ENCODE measurements at regions not wholly inside any gene's neighbourhood (a gene's known extent, or its start where the extent isn't known, plus 50 kb on each side); places are given as distances from the start of the nearest gene placed in this dataset.
"Not testable (repeated sequence)": the region's sequence is repeated elsewhere in the genome, so short reads cannot be mapped to it uniquely, and the experiment has no call there.

- Mint-ChIP-seq H3K27ac (ENCODE audit: low read depth) (no peak overlapping the region), H3K27me3 (peaks cover 53% of the 10 kb centered on the region), H3K4me3 (no peak overlapping the region), H3K9me3 (no peaks in the 10 kb centered on the region), H3K4me1 (no peaks in the 10 kb centered on the region), H3K36me3 (ENCODE audit: insufficient read depth) (peaks cover 3% of the 10 kb centered on the region)
- ATAC-seq (replicated peaks; ENCODE audit: extremely low read depth, poor library complexity, severe bottlenecking) (no peak), DNase-seq (ENCODE audit: low spot score in 2 of 2) (no peak)
These were observed 117.1 kb downstream of the MINAR1 start for GRCh38 chr15:79549196-79549595.

GRCh38 chr15:79560384-79560783 lies 128.2 kb downstream of the MINAR1 start:
- DNase-seq (ENCODE audit: low spot score in 2 of 2), result no peak
- Mint-ChIP-seq H3K27ac (ENCODE audit: low read depth) (no peak overlapping the region), H3K4me1 (no peaks in the 10 kb centered on the region), H3K27me3 (peaks cover 63% of the 10 kb centered on the region), H3K9me3 (no peaks in the 10 kb centered on the region), H3K36me3 (ENCODE audit: insufficient read depth) (no peaks in the 10 kb centered on the region), H3K4me3 (no peak overlapping the region)
- ATAC-seq (replicated peaks; ENCODE audit: extremely low read depth, poor library complexity, severe bottlenecking), result no peak

GRCh38 chr15:79561982-79562381 lies 129.8 kb downstream of the MINAR1 start:
- H3K36me3 Mint-ChIP-seq (ENCODE audit: insufficient read depth), result no peaks in the 10 kb centered on the region
- no peak overlapping the region for H3K4me3 Mint-ChIP-seq
- no peaks in the 10 kb centered on the region for H3K4me1 Mint-ChIP-seq
- peaks cover 63% of the 10 kb centered on the region for H3K27me3 Mint-ChIP-seq
- ATAC-seq (replicated peaks; ENCODE audit: extremely low read depth, poor library complexity, severe bottlenecking), result no peak
- no peaks in the 10 kb centered on the region for H3K9me3 Mint-ChIP-seq
- no peak for DNase-seq (ENCODE audit: low spot score in 2 of 2)
- no peak overlapping the region for H3K27ac Mint-ChIP-seq (ENCODE audit: low read depth)

GRCh38 chr15:79562403-79562815 lies 130.3 kb downstream of the MINAR1 start:
- H3K4me3 Mint-ChIP-seq, result no peak overlapping the region
- H3K4me1 Mint-ChIP-seq, result no peaks in the 10 kb centered on the region
- H3K36me3 Mint-ChIP-seq (ENCODE audit: insufficient read depth), result no peaks in the 10 kb centered on the region
- peaks cover 63% of the 10 kb centered on the region for H3K27me3 Mint-ChIP-seq
- DNase-seq (ENCODE audit: low spot score in 2 of 2), result no peak
- H3K27ac Mint-ChIP-seq (ENCODE audit: low read depth), result no peak overlapping the region
- H3K9me3 Mint-ChIP-seq, result no peaks in the 10 kb centered on the region
- no peak for ATAC-seq (replicated peaks; ENCODE audit: extremely low read depth, poor library complexity, severe bottlenecking)

GRCh38 chr15:79562899-79563298 lies 130.8 kb downstream of the MINAR1 start:
- Mint-ChIP-seq H3K4me3 (no peak overlapping the region), H3K27me3 (peaks cover 63% of the 10 kb centered on the region), H3K27ac (ENCODE audit: low read depth) (no peak overlapping the region), H3K4me1 (no peaks in the 10 kb centered on the region), H3K36me3 (ENCODE audit: insufficient read depth) (no peaks in the 10 kb centered on the region), H3K9me3 (no peaks in the 10 kb centered on the region)
- ATAC-seq (replicated peaks; ENCODE audit: extremely low read depth, poor library complexity, severe bottlenecking) (no peak), DNase-seq (ENCODE audit: low spot score in 2 of 2) (no peak)

GRCh38 chr15:79570004-79570403 lies 137.9 kb downstream of the MINAR1 start:
- H3K4me3 Mint-ChIP-seq, result no peak overlapping the region
- H3K4me1 Mint-ChIP-seq, result no peaks in the 10 kb centered on the region
- DNase-seq (ENCODE audit: low spot score in 2 of 2), result no peak
- no peak for ATAC-seq (replicated peaks; ENCODE audit: extremely low read depth, poor library complexity, severe bottlenecking)
- H3K36me3 Mint-ChIP-seq (ENCODE audit: insufficient read depth), result no peaks in the 10 kb centered on the region
- no peaks in the 10 kb centered on the region for H3K27me3 Mint-ChIP-seq
- H3K27ac Mint-ChIP-seq (ENCODE audit: low read depth), result no peak overlapping the region
- no peaks in the 10 kb centered on the region for H3K9me3 Mint-ChIP-seq

GRCh38 chr15:79572691-79573404 lies 140.7 kb downstream of the MINAR1 start:
- Mint-ChIP-seq H3K27me3 (peaks cover 3% of the 10 kb centered on the region), H3K36me3 (ENCODE audit: insufficient read depth) (no peaks in the 10 kb centered on the region), H3K4me1 (no peaks in the 10 kb centered on the region), H3K4me3 (no peak overlapping the region), H3K9me3 (no peaks in the 10 kb centered on the region), H3K27ac (ENCODE audit: low read depth) (no peak overlapping the region)
- DNase-seq (ENCODE audit: low spot score in 2 of 2) (no peak), ATAC-seq (replicated peaks; ENCODE audit: extremely low read depth, poor library complexity, severe bottlenecking) (no peak)

- ATAC-seq (replicated peaks; ENCODE audit: extremely low read depth, poor library complexity, severe bottlenecking); H3K9me3 Mint-ChIP-seq; H3K4me1 Mint-ChIP-seq; H3K27ac Mint-ChIP-seq (ENCODE audit: low read depth); DNase-seq (ENCODE audit: low spot score in 2 of 2); H3K4me3 Mint-ChIP-seq; H3K36me3 Mint-ChIP-seq (ENCODE audit: insufficient read depth): not testable (repeated sequence)
- peaks cover 16% of the 10 kb centered on the region for H3K27me3 Mint-ChIP-seq
These were observed 142.5 kb downstream of the MINAR1 start for GRCh38 chr15:79574431-79575273.

GRCh38 chr15:79582650-79583049 lies 150.5 kb downstream of the MINAR1 start:
- Mint-ChIP-seq H3K27me3 (peaks cover 45% of the 10 kb centered on the region), H3K4me1 (no peaks in the 10 kb centered on the region), H3K4me3 (no peak overlapping the region), H3K9me3 (no peaks in the 10 kb centered on the region), H3K36me3 (ENCODE audit: insufficient read depth) (peaks cover 1% of the 10 kb centered on the region), H3K27ac (ENCODE audit: low read depth) (no peak overlapping the region)
- DNase-seq (ENCODE audit: low spot score in 2 of 2) (no peak), ATAC-seq (replicated peaks; ENCODE audit: extremely low read depth, poor library complexity, severe bottlenecking) (no peak)

GRCh38 chr15:79592126-79592525 lies 160.0 kb downstream of the MINAR1 start:
- H3K4me1 Mint-ChIP-seq, result no peaks in the 10 kb centered on the region

GRCh38 chr15:79593119-79593869 lies 161.2 kb downstream of the MINAR1 start:
- no peaks in the 10 kb centered on the region for H3K36me3 Mint-ChIP-seq (ENCODE audit: insufficient read depth)
- DNase-seq (ENCODE audit: low spot score in 2 of 2) (no peak), ATAC-seq (replicated peaks; ENCODE audit: extremely low read depth, poor library complexity, severe bottlenecking) (no peak)
- peaks cover 54% of the 10 kb centered on the region for H3K27me3 Mint-ChIP-seq
- no peak overlapping the region for H3K4me3 Mint-ChIP-seq
- H3K27ac Mint-ChIP-seq (ENCODE audit: low read depth), result no peak overlapping the region
- no peaks in the 10 kb centered on the region for H3K4me1 Mint-ChIP-seq
- no peaks in the 10 kb centered on the region for H3K9me3 Mint-ChIP-seq

More at GRCh38 chr15:79592126-79592525, 160.0 kb downstream of the MINAR1 start:
- Mint-ChIP-seq H3K27me3 (peaks cover 59% of the 10 kb centered on the region), H3K9me3 (no peaks in the 10 kb centered on the region), H3K27ac (ENCODE audit: low read depth) (no peak overlapping the region), H3K4me3 (no peak overlapping the region), H3K36me3 (ENCODE audit: insufficient read depth) (no peaks in the 10 kb centered on the region)
- ATAC-seq (replicated peaks; ENCODE audit: extremely low read depth, poor library complexity, severe bottlenecking) (no peak), DNase-seq (ENCODE audit: low spot score in 2 of 2) (no peak)

- H3K27me3 Mint-ChIP-seq, result peaks cover 54% of the 10 kb centered on the region
- no peak for DNase-seq (ENCODE audit: low spot score in 2 of 2)
- no peak for ATAC-seq (replicated peaks; ENCODE audit: extremely low read depth, poor library complexity, severe bottlenecking)
- H3K4me1 Mint-ChIP-seq, result no peaks in the 10 kb centered on the region
- H3K27ac Mint-ChIP-seq (ENCODE audit: low read depth), result no peak overlapping the region
- H3K36me3 Mint-ChIP-seq (ENCODE audit: insufficient read depth), result no peaks in the 10 kb centered on the region
- no peaks in the 10 kb centered on the region for H3K9me3 Mint-ChIP-seq
- no peak overlapping the region for H3K4me3 Mint-ChIP-seq
These were observed 163.2 kb downstream of the MINAR1 start for GRCh38 chr15:79595306-79595705.
